H9 (cell line): ENCODE measurements at regions not wholly inside any gene's neighbourhood (a gene's known extent, or its start where the extent isn't known, plus 50 kb on each side); places are given as distances from the start of the nearest gene placed in this dataset.

Source experiments
- DNase-seq: peaks from one replicate; pipeline ENCODE4 v3.0.0-alpha.2; 2017
- H2AFZ ChIP-seq: one replicate; pipeline ENCODE4 v1.6.1; 2013; ENCODE audit warnings: mild to moderate bottlenecking, low read length, control low read depth, moderate library complexity
- H2AK5ac ChIP-seq: 2 replicates; pipeline ENCODE4 v1.6.1; 2013; ENCODE audit warnings: low read length, control low read depth, mixed read lengths; ENCODE audit not compliant: insufficient read length
- H2BK120ac ChIP-seq: one replicate; pipeline ENCODE4 v1.6.1; 2013; ENCODE audit warnings: low read depth, mild to moderate bottlenecking, low read length, control low read depth, inconsistent platforms; ENCODE audit not compliant: poor library complexity, severe bottlenecking
- H2BK12ac ChIP-seq: 2 replicates; pipeline ENCODE4 v1.6.1; 2013; ENCODE audit warnings: low read length, control low read depth, mixed read lengths, low read depth; ENCODE audit not compliant: insufficient read length
- H2BK15ac ChIP-seq: 2 replicates; pipeline ENCODE4 v1.6.1; 2013; ENCODE audit warnings: low read depth, low read length, control low read depth
- H2BK20ac ChIP-seq: one replicate; pipeline ENCODE4 v1.6.1; 2013; ENCODE audit warnings: low read depth, mild to moderate bottlenecking, low read length, control low read depth, inconsistent platforms; ENCODE audit not compliant: poor library complexity, severe bottlenecking
- H2BK5ac ChIP-seq: 2 replicates; pipeline ENCODE4 v1.6.1; 2013; ENCODE audit warnings: low read length, control low read depth, mixed read lengths; ENCODE audit not compliant: insufficient read length
- H3K14ac ChIP-seq: 2 replicates; pipeline ENCODE4 v1.6.1; 2013; ENCODE audit warnings: low read length, control low read depth; ENCODE audit not compliant: insufficient read depth
- H3K18ac ChIP-seq: 2 replicates; pipeline ENCODE4 v1.6.1; 2013; ENCODE audit warnings: low read depth, mild to moderate bottlenecking, mixed read lengths, low read length, control low read depth; ENCODE audit not compliant: insufficient read length
- H3K23ac ChIP-seq: 2 replicates; pipeline ENCODE4 v1.6.1; 2013; ENCODE audit warnings: low read length, control low read depth, mixed read lengths, low read depth; ENCODE audit not compliant: insufficient read length
- H3K23me2 ChIP-seq: 2 replicates; pipeline ENCODE4 v1.6.1; 2013; ENCODE audit warnings: low read depth, mild to moderate bottlenecking, mixed read lengths, low read length, control low read depth; ENCODE audit not compliant: insufficient read length, poor library complexity, severe bottlenecking
- H3K27ac ChIP-seq: 2 replicates; pipeline ENCODE4 v1.5.1; 2013; ENCODE audit warnings: low read length, control low read depth, mixed read lengths, low read depth; ENCODE audit not compliant: insufficient read length
- H3K27me3 ChIP-seq: 2 replicates; pipeline ENCODE4 v1.6.1; 2013; ENCODE audit warnings: low read length, control low read depth, inconsistent platforms; ENCODE audit not compliant: insufficient read depth
- H3K4ac ChIP-seq: 2 replicates; pipeline ENCODE4 v1.6.1; 2013; ENCODE audit warnings: low read depth, mild to moderate bottlenecking, control low read depth, inconsistent platforms, low read length, moderate library complexity
- H3K4me1 ChIP-seq: 2 replicates; pipeline ENCODE4 v1.6.1; 2013; ENCODE audit warnings: low read length, control low read depth, inconsistent platforms; ENCODE audit not compliant: insufficient read depth
- H3K4me2 ChIP-seq: 2 replicates; pipeline ENCODE4 v1.6.1; 2013; ENCODE audit warnings: low read length, control low read depth, mixed read lengths; ENCODE audit not compliant: insufficient read length, insufficient read depth
- H3K56ac ChIP-seq: 2 replicates; pipeline ENCODE4 v1.6.1; 2013; ENCODE audit warnings: low read depth, mild to moderate bottlenecking, mixed read lengths, low read length, control low read depth; ENCODE audit not compliant: insufficient read length
- H3K79me1 ChIP-seq: 2 replicates; pipeline ENCODE4 v1.6.1; 2013; ENCODE audit warnings: low read depth, mild to moderate bottlenecking, moderate library complexity, low read length, control low read depth, inconsistent platforms; ENCODE audit not compliant: insufficient read depth, poor library complexity, severe bottlenecking
- H3K79me2 ChIP-seq: 2 replicates; pipeline ENCODE4 v1.6.1; 2013; ENCODE audit warnings: low read length, control low read depth, inconsistent platforms; ENCODE audit not compliant: insufficient read depth
- H3K9ac ChIP-seq: 2 replicates; pipeline ENCODE4 v1.6.1; 2013; ENCODE audit warnings: low read length, control low read depth, mixed read lengths; ENCODE audit not compliant: insufficient read length; ENCODE audit errors: extremely low read depth
- H3K9me3 ChIP-seq: one replicate; pipeline ENCODE4 v1.6.1; 2013; ENCODE audit warnings: low read depth, low read length, inconsistent platforms; ENCODE audit not compliant: control insufficient read depth
- H3T11ph ChIP-seq: one replicate; pipeline ENCODE4 v1.6.1; 2013; ENCODE audit warnings: mild to moderate bottlenecking, low read length, control low read depth, inconsistent platforms
- H4K20me1 ChIP-seq: one replicate; pipeline ENCODE4 v1.6.1; 2013; ENCODE audit not compliant: control insufficient read depth, insufficient read length, insufficient read depth
- H4K5ac ChIP-seq: 2 replicates; pipeline ENCODE4 v1.6.1; 2013; ENCODE audit warnings: low read depth, mild to moderate bottlenecking, mixed read lengths, low read length, control low read depth; ENCODE audit not compliant: insufficient read length
- H4K8ac ChIP-seq: replicated peaks from 2 replicates; pipeline ENCODE4 v1.6.1; 2013; ENCODE audit warnings: low read length, control low read depth, mixed read lengths, low read depth; ENCODE audit not compliant: insufficient read length
- H4K91ac ChIP-seq: 2 replicates; pipeline ENCODE4 v1.6.1; 2013; ENCODE audit warnings: low read depth, mild to moderate bottlenecking, moderate library complexity, mixed read lengths, low read length, control low read depth; ENCODE audit not compliant: insufficient read length
- H3K27ac Mint-ChIP-seq, 3 experiments: 2 replicates in 2 of 3; 3 replicates in 1 of 3; pipeline ENCODE4 v1.8.0; 2020 to 2021; ENCODE audit warnings: mixed read lengths in 3 of 3, mild to moderate bottlenecking in 1 of 3, moderate library complexity in 1 of 3
- H3K27me3 Mint-ChIP-seq: 2 replicates; pipeline ENCODE4 v1.8.0; 2021; ENCODE audit warnings: low read depth, mild to moderate bottlenecking, moderate library complexity, mixed read lengths
- H3K36me3 Mint-ChIP-seq, 3 experiments: 2 replicates in 2 of 3; 3 replicates in 1 of 3; pipeline ENCODE4 v1.8.0; 2020 to 2021; ENCODE audit warnings: low read depth in 3 of 3, mixed read lengths in 3 of 3; ENCODE audit not compliant: insufficient read depth in 1 of 3
- H3K4me1 Mint-ChIP-seq, 2 experiments: 2 replicates each; pipeline ENCODE4 v1.8.0; 2020; ENCODE audit warnings: mixed read lengths in 2 of 2
- H3K4me3 Mint-ChIP-seq, 2 experiments: 2 replicates in 1 of 2; 3 replicates in 1 of 2; pipeline ENCODE4 v1.8.0; 2020 to 2021; ENCODE audit warnings: mild to moderate bottlenecking in 2 of 2, mixed read lengths in 2 of 2, moderate library complexity in 1 of 2
- H3K9me3 Mint-ChIP-seq, 2 experiments: 2 replicates in 1 of 2; 3 replicates in 1 of 2; pipeline ENCODE4 v1.8.0; 2020; ENCODE audit warnings: mild to moderate bottlenecking in 2 of 2, mixed read lengths in 2 of 2, moderate library complexity in 1 of 2
- CTCF ChIP-seq: fragments of 200-600 bp; sonication (generic); conservative IDR thresholded peaks from 3 replicates; pipeline ENCODE4 v1.8.0; 2021; ENCODE audit warnings: antibody characterized with exemption, mild to moderate bottlenecking
- WGBS: extraction: QIAGEN DNeasy Blood & Tissue Kit; methylation state at CpG from one replicate; pipeline ENCODE4 v1.1.7; 2013; ENCODE audit warnings: missing lambda C conversion rate, low lambda C conversion rate, mixed read lengths; ENCODE audit not compliant: insufficient read length; ENCODE audit errors: extremely low coverage; 5-methylcytosine and 5-hydroxymethylcytosine counted together

DNA sequence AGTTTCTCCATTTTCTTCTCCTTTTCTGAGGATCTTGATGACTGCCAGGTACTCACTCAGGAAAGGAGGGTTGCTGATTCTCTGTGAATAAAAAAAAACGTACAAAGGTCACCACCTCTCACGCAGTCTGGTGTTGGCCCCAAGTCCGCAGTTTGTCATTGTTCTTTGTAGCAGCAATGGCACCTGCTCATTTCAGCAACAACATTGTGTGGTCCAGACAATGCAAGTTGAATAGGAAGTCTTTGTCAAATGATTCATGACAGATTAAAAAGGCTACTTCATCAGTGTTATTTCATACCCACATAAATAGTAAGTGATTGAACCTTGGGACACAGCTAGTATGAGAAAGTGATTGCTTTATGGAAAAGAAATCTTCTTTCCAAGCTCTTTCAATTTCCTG is 653.5 kb upstream of the MGMT start:
- Histone ChIP-seq H4K5ac (no peak overlapping the region), H3K9ac (no peak overlapping the region), H4K20me1 (no peaks in the 10 kb centered on the region), H2BK20ac (no peak overlapping the region), H3K4me2 (no peak overlapping the region), H2AK5ac (no peak overlapping the region), H3K23me2 (no peaks in the 10 kb centered on the region), H3K4me1 (no peaks in the 10 kb centered on the region), H4K8ac (no peak overlapping the region), H2AFZ (no peak overlapping the region), H2BK12ac (no peak overlapping the region), H3K23ac (no peak overlapping the region), H3K9me3 (no peaks in the 10 kb centered on the region), H3K79me1 (no peaks in the 10 kb centered on the region), H2BK120ac (no peak overlapping the region), H3K79me2 (no peaks in the 10 kb centered on the region), H3K27ac (no peak overlapping the region), H3K27me3 (no peaks in the 10 kb centered on the region), H4K91ac (no peak overlapping the region), H3K14ac (no peak overlapping the region), H2BK5ac (no peak overlapping the region), H3K18ac (no peak overlapping the region), H3T11ph (no peak overlapping the region), H3K56ac (no peak overlapping the region), H3K4ac (no peak overlapping the region), H2BK15ac (no peak overlapping the region)
- H3K27ac Mint-ChIP-seq, result no peak overlapping the region
- no peak overlapping the region for H3K4me3 Mint-ChIP-seq
- no CpG with 5 or more reads among the region's 3 CpGs for WGBS
- H3K4me1 Mint-ChIP-seq, result peaks cover 6 to 11% of the 10 kb centered on the region in 2 experiments; a peak in 3 of 4 replicates
- no peak for TF ChIP-seq CTCF
- H3K27me3 Mint-ChIP-seq, result peaks cover 2% of the 10 kb centered on the region; the same call in 1 of the 2 replicates
- DNase-seq, result no peak
- no peaks in the 10 kb centered on the region for H3K36me3 Mint-ChIP-seq
- H3K9me3 Mint-ChIP-seq, result no peaks in the 10 kb centered on the region; a peak in 2 of 5 replicates
